Gastroesophageal sphincter (tissue), 3 donors: ENCODE measurements at regions not wholly inside any gene's neighbourhood (a gene's known extent, or its start where the extent isn't known, plus 50 kb on each side); places are given as distances from the start of the nearest gene placed in this dataset.

Experiments used
- EP300 ChIP-seq: sonication (generic); formaldehyde crosslinking; IDR thresholded peaks from one replicate; pipeline ENCODE4 v1.6.1; 2017; ENCODE audit warnings: antibody characterized with exemption, mild to moderate bottlenecking
- TF ChIP-seq, protein P1 (sequence below), 4 experiments: fragments of 200-600 bp in 2 of 4; fragments of 450-650 bp in 2 of 4; sonication (generic) in 1 of 4; IDR thresholded peaks; one replicate each; pipeline ENCODE4 v1.5.1; 2017 to 2019; ENCODE audit warnings: antibody characterized with exemption in 4 of 4, mild to moderate bottlenecking in 2 of 4, moderate library complexity in 2 of 4

DNA sequence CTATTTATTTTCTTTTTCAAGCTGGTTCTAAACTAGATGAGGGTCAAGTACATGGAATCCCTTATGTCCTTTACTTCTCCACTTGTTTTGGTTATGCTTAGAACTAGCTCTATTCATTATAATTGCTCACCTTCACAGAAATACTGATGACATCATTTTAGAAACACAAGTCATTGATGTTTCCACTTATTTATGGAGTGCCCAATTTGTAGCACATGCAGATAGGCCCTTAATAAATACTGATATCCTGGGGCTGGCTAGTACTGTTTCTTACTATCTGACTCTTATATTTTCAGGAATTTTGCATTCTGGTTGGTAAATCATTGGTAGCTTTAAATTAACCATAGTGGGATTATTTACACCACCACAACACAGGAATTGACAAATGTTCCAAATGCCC lies 112.2 kb downstream of the NAA11 start:
- TF ChIP-seq, protein P1, sequence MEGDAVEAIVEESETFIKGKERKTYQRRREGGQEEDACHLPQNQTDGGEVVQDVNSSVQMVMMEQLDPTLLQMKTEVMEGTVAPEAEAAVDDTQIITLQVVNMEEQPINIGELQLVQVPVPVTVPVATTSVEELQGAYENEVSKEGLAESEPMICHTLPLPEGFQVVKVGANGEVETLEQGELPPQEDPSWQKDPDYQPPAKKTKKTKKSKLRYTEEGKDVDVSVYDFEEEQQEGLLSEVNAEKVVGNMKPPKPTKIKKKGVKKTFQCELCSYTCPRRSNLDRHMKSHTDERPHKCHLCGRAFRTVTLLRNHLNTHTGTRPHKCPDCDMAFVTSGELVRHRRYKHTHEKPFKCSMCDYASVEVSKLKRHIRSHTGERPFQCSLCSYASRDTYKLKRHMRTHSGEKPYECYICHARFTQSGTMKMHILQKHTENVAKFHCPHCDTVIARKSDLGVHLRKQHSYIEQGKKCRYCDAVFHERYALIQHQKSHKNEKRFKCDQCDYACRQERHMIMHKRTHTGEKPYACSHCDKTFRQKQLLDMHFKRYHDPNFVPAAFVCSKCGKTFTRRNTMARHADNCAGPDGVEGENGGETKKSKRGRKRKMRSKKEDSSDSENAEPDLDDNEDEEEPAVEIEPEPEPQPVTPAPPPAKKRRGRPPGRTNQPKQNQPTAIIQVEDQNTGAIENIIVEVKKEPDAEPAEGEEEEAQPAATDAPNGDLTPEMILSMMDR (IDR thresholded peaks at IDR 0.05): no peak
- TF ChIP-seq EP300: no peak
